GM12878 (cell line): ENCODE measurements at regions not wholly inside any gene's neighbourhood (a gene's known extent, or its start where the extent isn't known, plus 50 kb on each side); places are given as distances from the start of the nearest gene placed in this dataset.
"Not testable (repeated sequence)": the region's sequence is repeated elsewhere in the genome, so short reads cannot be mapped to it uniquely, and the experiment has no call there.

Experiments used
- BHLHE40 ChIP-seq, 2 experiments: fragments of 450-650 bp in 1 of 2; IDR thresholded peaks; 2 replicates each; pipeline ENCODE4 v1.6.1; 2011 to 2017; ENCODE audit warnings: low read depth in 2 of 2, borderline replicate concordance in 1 of 2, improper control_type of control experiment in 1 of 2, low read length in 1 of 2, mild to moderate bottlenecking in 1 of 2
- CHD1 ChIP-seq: IDR thresholded peaks from 2 replicates; pipeline ENCODE4 v1.6.1; 2012; ENCODE audit warnings: low read depth, low read length, improper control_type of control experiment
- JUND ChIP-seq: IDR thresholded peaks from 2 replicates; pipeline ENCODE4 v1.6.1; 2012; ENCODE audit warnings: low read depth, mild to moderate bottlenecking, low read length, improper control_type of control experiment, moderate library complexity
- RAD21 ChIP-seq: IDR thresholded peaks from 2 replicates; pipeline ENCODE4 v1.6.1; 2011; ENCODE audit warnings: mild to moderate bottlenecking, low read depth, low read length, moderate library complexity; ENCODE audit not compliant: insufficient read depth
- TAF1 ChIP-seq: IDR thresholded peaks from 2 replicates; pipeline ENCODE4 v1.6.1; 2011; ENCODE audit warnings: mild to moderate bottlenecking, low read depth, low read length, borderline replicate concordance
- TF ChIP-seq, protein P1 (sequence below), 3 experiments: IDR thresholded peaks in 2 of 3; conservative IDR thresholded peaks in 1 of 3; 2 replicates each; pipeline ENCODE4 v1.5.1; 2011; ENCODE audit warnings: low read depth in 3 of 3, low read length in 3 of 3, mild to moderate bottlenecking in 3 of 3, control low read depth in 2 of 3, moderate library complexity in 2 of 3, inconsistent platforms in 1 of 3, mixed read lengths in 1 of 3; ENCODE audit not compliant: control insufficient read depth in 2 of 3, insufficient read depth in 1 of 3; ENCODE audit errors: extremely low read depth in 1 of 3

DNA sequence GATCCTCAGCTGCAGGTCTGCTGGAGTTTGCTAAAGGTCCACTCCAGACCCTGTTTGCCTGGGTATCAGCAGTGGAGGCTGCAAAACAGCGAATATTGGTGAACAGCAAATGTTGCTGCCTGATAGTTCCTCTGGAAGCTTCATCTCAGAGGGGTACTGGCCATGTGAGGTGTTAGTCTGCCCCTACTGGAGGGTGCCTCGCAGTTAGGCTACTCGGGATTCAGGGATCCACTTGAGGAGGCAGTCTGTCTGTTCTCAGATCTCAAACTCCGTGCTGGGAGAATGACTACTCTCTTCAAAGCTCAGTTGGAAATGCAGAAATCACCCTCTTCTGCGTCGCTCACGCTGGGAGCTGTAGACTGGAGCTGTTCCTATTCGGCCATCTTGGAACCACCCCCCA lies 362.7 kb downstream of the ACTR3B start:
- TF ChIP-seq, protein P1, sequence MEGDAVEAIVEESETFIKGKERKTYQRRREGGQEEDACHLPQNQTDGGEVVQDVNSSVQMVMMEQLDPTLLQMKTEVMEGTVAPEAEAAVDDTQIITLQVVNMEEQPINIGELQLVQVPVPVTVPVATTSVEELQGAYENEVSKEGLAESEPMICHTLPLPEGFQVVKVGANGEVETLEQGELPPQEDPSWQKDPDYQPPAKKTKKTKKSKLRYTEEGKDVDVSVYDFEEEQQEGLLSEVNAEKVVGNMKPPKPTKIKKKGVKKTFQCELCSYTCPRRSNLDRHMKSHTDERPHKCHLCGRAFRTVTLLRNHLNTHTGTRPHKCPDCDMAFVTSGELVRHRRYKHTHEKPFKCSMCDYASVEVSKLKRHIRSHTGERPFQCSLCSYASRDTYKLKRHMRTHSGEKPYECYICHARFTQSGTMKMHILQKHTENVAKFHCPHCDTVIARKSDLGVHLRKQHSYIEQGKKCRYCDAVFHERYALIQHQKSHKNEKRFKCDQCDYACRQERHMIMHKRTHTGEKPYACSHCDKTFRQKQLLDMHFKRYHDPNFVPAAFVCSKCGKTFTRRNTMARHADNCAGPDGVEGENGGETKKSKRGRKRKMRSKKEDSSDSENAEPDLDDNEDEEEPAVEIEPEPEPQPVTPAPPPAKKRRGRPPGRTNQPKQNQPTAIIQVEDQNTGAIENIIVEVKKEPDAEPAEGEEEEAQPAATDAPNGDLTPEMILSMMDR (IDR thresholded peaks at IDR 0.05 in 2 of 3, conservative IDR thresholded peaks at IDR 0.05 in 1 of 3; ENCODE audit: control insufficient read depth in 2 of 3, extremely low read depth in 1 of 3, insufficient read depth in 1 of 3, low read depth in 3 of 3, low read length in 3 of 3) = not testable (repeated sequence)
- not testable (repeated sequence) for TF ChIP-seq RAD21; BHLHE40 (IDR thresholded peaks at IDR 0.05; ENCODE audit: borderline replicate concordance in 1 of 2, low read depth in 2 of 2, low read length in 1 of 2); CHD1; JUND; TAF1
